22Rv1 (cell line): ENCODE measurements at regions not wholly inside any gene's neighbourhood (a gene's known extent, or its start where the extent isn't known, plus 50 kb on each side); places are given as distances from the start of the nearest gene placed in this dataset.

Source experiments
- H3K27ac ChIP-seq: fragments of 450-650 bp; 2 replicates; pipeline ENCODE4 v1.5.1; 2017
- CTCF ChIP-seq: fragments of 450-650 bp; IDR thresholded peaks from 2 replicates; pipeline ENCODE4 v1.5.1; 2017; ENCODE audit warnings: mild to moderate bottlenecking
- ZFX ChIP-seq: fragments of 450-650 bp; IDR thresholded peaks from 2 replicates; pipeline ENCODE4 v1.6.1; 2017; ENCODE audit warnings: antibody characterized with exemption, borderline replicate concordance

- no peak for TF ChIP-seq CTCF
- no peak for TF ChIP-seq ZFX
- H3K27ac ChIP-seq, result no peak overlapping the region
These were observed 166.7 kb downstream of the IRF8 start for GRCh38 chr16:86065711-86066110.

DNA sequence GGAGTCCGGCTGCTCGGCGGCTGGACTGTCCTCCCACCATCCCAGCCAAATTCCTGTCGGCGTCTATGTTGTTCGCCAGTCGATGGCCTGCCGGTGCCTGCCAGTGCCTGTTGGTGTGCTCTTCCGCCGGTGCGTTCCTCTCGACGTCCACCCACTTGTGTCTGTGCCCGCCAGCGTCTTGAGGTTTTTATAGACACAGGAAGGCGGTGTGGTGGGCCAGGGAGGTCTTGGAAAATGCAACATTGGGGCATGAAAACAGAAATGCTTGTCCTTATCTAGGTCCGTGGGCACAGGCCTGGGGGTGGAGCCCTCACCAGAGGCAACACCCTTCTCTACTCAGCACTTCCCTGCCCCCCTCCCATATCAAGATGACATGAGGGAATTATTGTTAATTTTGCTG, 167.8 kb downstream of the IRF8 start:
- no peak overlapping the region for H3K27ac ChIP-seq
- TF ChIP-seq ZFX (no peak), CTCF (no peak)

GRCh38 chr16:86067516-86067915, 168.6 kb downstream of the IRF8 start:
- H3K27ac ChIP-seq, result no peak overlapping the region
- TF ChIP-seq CTCF, result no peak
- no peak for TF ChIP-seq ZFX

GRCh38 chr16:86067936-86068335, 169.0 kb downstream of the IRF8 start:
- H3K27ac ChIP-seq, result no peak overlapping the region
- TF ChIP-seq ZFX, result no peak
- TF ChIP-seq CTCF, result no peak

DNA sequence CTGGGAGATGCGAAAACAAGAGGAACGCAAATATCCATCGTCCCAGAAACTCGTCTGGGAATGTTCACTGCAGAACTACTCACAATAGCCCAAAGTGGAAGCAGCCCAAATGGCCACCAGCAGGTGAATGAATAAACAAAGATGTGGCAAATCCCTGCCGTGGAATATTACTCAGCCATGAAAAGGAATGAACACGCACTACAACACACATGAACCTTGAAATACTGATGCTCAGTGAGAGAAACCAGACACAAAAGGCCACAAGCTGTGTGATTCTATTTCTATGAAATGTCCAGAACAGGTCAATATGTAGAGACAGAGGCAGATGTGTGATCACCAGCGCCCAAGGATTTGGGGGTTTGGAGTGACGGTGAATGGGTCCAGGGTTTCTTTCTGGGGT, 169.8 kb downstream of the IRF8 start:
- TF ChIP-seq CTCF (no peak), ZFX (no peak)
- no peak overlapping the region for H3K27ac ChIP-seq

- no peak overlapping the region for H3K27ac ChIP-seq
- TF ChIP-seq ZFX (no peak), CTCF (no peak)
These were observed 170.9 kb downstream of the IRF8 start for GRCh38 chr16:86069736-86070298.

GRCh38 chr16:86070484-86070883, 171.5 kb downstream of the IRF8 start:
- TF ChIP-seq CTCF (no peak), ZFX (no peak)
- no peak overlapping the region for H3K27ac ChIP-seq
